GM04504 (cell line): ENCODE measurements at regions not wholly inside any gene's neighbourhood (a gene's known extent, or its start where the extent isn't known, plus 50 kb on each side); places are given as distances from the start of the nearest gene placed in this dataset.
A peak's percentile ranks its signal among the peaks of the same experiment; 100 is the strongest.
"Not testable (repeated sequence)": the region's sequence is repeated elsewhere in the genome, so short reads cannot be mapped to it uniquely, and the experiment has no call there.

Experiments used
- DNase-seq: peaks from one replicate; pipeline ENCODE4 v3.0.0-alpha.2; 2012; ENCODE audit warnings: low read depth

DNA sequence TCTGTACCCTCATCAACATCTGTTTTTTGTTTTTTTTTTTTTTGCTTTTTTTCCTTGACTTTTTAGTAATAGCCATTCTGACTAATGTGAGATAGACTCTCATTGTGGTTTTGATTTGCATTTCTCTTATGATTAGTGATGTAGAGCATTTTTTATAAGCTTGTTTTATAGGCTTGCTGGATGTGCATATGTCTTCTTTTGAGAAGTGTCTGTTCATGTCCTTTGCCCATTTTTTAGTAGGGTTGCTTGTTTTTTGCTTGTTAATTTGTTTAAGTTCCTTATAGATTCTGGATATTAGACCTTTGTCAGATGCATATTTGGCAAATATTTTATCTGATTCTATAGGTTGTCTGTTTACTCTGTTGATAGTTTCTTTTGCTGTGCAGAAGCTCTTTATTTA, 53.5 kb upstream of the FAR1 start:
- DNase-seq: not testable (repeated sequence)

DNA sequence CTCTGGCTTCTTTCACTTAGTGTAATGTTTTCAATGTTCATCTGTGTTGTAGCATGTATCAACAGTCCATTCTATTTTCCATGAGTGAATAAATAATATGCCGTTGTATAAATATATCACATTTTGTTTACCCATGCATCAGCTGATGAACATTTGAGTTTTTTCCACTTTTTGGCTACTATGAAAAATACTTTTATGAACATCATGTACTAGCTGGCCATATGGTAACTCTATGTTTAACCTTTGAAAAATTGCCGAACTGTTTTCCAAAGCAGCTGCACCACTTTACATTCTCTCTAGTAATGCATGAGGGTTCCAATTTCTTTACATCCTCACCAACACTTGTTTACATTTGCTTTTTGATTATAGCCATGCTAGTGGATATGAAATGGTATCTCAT, 59.8 kb upstream of the FAR1 start:
- DNase-seq: no peak

DNA sequence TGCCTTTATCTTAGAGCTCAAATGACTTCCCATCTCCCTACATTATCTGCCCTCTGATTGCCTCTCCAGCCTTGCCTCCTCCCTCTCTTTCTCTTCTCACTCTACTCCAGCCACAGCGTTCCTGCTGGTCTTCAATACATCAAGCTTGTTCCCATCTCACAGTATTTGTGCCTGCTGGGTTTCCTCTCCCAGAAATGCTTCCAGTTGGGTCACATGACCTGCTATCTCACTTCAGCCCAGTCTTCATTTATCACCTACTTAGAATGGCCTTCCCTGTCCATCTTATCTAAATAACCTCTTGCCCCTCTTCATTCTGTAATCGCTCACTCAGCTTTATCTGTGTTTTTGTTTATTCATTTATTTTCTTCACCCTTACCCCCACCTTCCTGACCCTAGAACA, 61.8 kb upstream of the FAR1 start:
- no peak for DNase-seq

DNA sequence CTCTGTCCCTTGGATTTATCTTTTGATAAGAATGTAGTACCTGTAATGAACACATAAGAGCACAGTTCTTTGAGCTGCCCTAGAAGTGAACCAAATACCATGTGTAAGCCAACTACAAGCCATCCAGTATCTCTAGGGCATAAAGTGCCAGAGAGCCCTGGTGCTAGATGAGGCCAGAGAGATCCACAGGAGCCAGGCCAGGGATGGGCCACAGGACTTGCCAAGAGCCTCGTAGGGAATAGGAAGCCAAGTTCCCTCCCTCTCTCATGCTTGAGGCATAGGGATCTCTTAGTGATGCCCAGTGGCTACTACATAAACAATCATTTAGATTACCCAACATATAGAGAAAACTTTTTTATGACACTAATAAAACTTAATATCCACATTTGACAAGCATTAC, 64.8 kb upstream of the FAR1 start:
- DNase-seq: no peak

DNA sequence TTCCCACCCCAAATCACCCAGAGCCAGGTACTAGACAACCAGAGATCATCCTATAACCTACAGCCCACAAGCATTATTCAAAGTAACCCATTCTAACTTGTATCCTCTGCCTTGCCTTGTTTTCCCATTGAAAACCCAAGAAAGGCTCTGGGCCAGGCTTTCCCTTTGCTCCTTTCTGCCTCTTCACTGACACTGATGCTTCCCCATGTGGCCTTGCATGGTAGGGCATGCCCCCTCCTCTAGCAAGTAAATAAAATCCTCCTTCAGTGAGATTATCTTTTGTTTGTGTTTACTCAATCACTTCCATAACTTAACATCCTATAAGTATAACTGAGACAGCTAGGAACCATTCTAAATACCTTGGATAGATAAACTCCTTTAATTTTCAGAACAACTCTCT, 65.6 kb upstream of the FAR1 start:
- DNase-seq: no peak

DNA sequence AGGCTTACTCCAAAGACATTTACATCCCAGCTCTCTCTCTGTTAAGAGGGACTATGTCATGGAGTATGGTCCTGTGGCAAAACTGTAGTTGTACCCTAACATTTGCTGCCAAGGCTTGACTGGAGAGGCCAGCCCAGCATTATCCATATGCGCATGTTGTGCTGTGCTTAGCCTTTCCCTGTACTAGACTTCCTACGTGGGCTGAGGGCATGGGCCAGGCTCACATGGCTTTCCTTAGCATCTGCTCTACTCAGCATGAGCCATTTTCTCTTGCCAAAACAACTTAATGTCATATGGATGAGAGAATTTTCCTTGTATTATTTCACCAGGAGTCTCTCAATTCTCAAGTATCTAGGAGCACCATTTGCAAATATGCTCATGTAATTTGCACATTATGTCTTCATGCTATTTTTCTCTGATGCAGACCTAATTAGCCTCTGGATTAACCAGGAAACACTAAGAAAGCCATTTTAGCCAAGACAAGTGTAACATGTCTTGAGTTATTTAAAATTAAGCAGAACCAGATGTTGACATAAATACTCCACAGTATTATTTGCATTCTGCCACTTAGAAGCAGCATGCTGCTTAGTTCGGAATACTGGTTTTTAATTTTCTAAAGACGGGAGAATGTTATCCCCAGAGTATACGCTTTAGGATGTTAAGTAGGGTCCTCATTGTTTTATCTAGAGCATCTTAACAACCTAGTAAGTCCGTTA, 71.7 kb upstream of the FAR1 start:
- no peak for DNase-seq

DNA sequence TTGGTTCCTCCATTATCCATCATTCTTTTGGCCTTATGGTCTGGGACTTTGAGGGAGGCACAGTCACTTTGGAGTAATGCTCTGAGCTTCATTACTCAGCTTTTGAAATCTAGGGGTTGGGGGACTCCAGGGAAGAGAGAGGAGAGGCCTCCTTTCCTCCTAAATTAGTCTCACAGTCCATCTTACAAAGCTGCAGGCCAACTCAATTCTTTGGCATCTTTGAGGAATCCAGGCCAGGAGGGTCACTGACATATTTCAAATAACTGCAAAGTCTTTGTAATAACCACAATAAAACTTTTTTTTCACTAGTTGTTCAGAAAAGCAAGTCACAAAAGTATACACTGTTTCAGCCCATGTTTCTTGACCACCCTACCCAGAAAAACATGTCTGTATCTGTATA, 73.3 kb upstream of the FAR1 start:
- DNase-seq: peak; percentile 9

DNA sequence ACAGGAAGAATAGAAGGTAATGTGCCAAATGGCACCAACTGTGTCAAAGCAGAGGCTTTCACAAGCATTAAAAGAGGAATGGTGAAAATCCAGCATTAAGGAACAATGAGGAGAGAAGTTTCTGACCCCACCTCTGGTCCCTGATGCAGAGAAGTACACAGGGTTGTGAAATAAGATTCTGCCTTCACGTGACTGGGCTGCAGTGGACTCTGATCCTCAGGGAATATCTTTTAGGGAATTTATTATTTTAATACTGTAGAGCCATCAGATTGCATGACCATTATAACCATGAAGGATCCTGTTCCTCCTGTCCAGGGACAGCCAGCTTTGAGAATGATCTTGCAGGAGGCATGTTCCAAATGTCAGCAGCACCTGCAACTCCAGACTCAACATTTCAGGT, 74.4 kb upstream of the FAR1 start:
- no peak for DNase-seq

DNA sequence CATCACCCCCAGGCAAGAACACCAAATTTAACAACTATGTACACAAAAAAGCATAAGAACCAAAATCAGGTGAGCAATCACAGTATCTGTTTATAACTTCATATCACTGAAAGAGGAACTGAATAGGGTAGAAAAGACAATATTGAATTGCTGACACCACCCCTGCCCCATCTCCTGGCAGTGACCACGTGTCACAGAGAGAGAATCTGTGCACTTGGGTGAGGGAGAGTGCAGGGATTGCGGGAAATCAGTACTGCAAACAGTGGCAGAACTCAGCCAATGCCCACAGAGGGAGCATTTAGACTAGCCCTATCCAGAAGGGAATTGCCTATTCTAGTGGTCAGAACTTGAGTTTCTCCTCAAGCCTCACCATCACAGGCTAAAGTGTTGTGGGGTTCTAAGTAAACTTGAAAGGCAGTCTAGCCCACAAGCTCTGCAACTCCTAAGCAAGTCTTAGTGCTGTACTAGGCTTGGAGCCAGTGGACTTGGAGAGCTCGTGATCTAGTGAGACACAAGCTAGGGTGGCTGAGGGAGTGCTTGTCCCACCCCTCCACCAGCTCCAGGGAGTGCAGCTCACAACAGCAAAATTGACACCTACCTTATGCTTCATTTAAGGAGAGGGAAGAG, 82.8 kb upstream of the PTH start:
- DNase-seq: no peak

DNA sequence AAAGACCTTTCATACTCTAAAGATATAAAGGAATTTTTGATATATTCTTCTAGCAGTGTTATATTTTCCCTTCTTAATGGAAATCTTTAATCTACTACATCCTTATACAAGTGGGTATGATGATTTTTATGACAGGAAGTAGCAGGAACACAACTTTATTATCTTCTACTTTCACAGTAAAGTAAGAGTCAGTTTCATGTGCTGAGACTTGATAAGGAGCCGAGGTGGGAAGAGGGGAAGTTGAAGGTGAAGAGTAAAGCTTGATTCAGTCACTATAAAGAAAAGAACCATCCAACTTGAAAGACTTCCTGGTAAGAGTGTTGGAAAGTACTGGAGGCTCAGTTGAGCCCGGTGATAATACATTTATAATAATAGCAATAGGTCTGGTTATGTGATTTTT, 82.1 kb upstream of the PTH start:
- no peak for DNase-seq

DNA sequence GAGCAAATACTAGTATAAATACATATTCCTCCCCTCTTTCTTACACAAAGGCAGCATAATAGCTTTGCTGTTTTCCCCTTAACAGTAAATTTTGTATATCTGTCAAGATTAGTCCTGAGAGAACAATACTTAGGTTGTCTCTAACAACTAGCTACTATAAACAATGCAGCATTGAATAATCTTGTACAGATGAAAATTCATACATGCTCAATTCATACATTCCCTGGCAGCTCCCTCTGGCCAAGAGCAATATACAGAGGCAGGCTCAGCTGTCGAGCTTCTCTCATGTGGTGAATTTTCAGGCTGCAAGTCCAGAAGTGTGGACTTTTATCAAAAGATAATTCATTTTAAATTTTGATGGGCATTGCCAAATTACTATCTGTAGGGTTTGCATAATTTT, 81.2 kb upstream of the PTH start:
- DNase-seq: no peak

DNA sequence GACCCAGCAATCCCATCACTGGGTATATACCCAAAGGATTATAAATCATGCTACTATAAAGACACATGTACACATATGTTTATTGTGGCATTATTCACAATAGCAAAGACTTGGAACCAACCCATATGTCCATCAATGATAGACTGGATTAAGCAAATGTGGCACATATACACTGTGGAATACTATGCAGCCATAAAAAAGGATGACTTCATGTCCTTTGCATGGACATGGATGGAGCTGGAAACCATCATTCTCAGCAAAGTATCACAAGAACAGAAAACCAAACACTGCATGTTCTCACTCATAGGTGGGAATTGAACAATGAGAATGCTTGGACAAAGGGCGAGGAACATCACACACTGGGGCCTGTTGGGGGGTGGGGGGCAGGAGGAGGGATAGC, 79.6 kb upstream of the PTH start:
- DNase-seq: not testable (repeated sequence)

DNA sequence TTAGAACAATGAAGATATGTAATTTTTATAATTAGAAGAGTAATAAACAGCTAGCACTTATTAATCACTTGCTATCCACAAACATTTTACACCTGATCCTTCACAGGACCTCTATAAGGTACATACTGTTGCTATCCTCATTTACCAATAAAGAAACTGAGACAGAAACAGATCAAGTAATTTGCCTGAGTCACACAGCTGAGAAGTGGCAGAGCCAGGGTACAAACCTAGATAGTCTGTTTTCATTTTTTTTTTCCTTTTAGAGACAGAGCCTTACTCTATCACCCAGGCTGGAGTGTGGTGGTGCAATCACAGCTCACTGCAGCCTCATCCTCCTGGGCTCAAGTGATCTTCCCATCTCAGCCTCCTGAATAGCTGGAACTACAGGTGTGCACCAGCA, 71.8 kb upstream of the PTH start:
- DNase-seq: no peak

DNA sequence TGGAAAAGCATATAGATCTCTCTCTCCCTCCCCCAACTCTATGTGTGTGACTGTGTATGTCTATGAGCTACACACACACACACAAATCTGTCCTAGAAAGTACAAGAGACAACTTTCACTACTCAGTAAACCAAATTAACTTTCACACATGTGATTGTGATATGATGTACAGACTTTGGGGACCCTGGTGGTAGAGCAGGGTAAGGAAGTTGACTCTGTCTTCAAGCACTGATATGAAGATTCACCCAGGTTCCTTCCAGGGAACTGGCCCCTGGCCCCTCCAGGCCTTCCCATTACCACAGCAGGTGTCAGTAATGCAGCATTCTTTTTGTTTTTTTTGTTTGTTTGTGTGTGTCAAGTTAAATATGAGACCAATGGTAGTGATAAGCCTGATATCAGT, 66.1 kb upstream of the PTH start:
- DNase-seq: no peak

DNA sequence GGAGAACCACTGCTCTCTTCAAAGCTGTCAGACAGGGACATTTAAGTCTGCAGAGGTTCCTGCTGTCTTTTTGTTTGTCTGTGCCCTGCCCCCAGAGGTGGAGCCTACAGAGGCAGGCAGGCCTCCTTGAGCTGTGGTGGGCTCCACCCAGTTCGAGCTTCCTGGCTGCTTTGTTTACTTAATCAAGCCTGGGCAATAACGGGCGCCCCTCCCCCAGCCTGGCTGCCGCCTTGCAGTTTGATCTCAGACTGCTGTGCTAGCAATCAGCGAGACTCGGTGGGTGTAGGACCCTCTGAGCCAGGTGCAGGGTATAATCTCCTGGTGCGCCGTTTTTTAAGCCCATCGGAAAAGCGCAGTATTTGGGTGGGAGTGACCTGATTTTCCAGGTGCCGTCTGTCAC, 64.5 kb upstream of the PTH start:
- not testable (repeated sequence) for DNase-seq

DNA sequence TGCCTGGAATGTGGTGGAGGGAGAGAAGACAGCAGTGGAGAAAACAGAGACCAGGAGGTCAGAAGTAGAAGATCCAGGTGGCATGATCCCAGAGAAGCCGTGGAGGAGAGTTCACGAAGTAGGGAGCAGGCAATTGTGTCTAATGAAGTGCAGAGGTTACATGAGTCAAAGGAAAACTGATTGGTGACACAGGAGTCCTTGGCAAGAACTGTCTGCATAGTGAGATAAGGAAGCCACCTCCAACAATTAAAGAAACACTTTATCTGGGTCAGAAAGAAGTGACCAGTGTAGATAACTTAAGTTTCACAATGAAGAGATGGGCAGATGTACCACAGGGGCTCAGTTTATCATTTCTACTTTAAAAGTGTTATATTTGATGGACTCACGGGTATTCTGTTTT, 57.0 kb upstream of the PTH start:
- DNase-seq: no peak

DNA sequence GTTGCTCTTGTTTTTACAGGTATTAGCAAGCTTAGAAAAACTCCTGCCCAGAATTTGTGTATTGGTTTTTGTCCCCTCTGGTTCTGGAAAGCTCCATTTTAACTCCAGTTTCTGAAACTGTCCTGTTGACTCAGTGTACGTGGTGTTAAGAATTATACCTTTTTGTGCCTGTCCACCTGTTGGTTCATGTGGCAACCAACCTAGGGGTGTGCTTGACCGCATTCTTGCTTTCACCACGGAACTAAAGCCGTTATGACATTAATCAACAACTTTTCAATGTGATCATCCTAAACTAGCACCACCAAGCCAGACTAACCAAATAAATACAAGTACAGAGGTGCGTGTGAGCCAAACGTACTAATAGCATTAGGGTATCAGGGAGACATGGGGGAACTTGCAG, 56.0 kb upstream of the PTH start:
- no peak for DNase-seq

DNA sequence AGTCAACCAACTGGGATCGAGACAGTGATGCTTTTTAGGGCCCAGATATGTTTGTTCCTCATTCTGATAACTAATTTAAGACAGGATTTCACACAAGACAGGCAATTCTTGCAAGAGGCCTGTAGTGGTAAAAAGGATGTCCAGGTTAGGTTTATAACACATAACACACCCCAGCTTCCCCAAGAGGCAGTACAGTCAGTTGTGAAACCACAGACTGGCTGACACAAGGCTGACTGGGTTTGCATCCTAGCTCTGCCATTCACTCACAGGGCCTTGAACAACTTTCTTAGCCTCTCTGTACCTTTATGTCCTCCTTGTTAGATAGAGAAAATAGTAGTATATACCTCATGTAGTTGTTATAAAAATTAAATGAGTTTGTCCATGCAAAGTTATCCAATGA, 55.0 kb upstream of the PTH start:
- DNase-seq: no peak

DNA sequence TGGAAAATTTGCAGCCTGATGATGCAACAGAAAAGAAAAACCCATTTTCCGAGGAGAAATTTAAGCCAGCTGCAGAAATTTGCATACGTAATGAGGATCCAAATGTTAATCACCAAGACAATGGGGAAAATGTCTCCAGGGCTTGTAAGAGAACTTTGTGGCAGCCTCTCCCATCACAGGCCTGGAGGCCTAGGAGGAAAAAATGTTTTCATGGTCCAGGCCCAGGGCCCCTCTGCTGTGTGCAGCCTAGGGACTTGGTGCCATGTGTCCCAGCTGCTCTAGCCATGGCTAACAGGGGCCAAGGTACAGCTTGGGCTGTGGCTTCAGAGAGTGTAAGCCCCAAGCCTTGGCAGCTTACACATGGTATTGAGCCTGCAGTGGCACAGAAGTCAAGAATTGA, 50.3 kb upstream of the PTH start:
- DNase-seq: not testable (repeated sequence)
